ENCODE measurements at regions not wholly inside any gene's neighbourhood (a gene's known extent, or its start where the extent isn't known, plus 50 kb on each side); places are given as distances from the start of the nearest gene placed in this dataset.

- TF ChIP-seq MAX (IDR thresholded peaks at IDR 0.05) (no peak), RXRA (IDR thresholded peaks at IDR 0.05) (no peak), CTCF (IDR thresholded peaks at IDR 0.05; ENCODE audit: low read depth, low read length, missing input control) (no peak), ZBTB33 (IDR thresholded peaks at IDR 0.05) (no peak), FOXA1 (IDR thresholded peaks at IDR 0.05) (no peak)
These were observed 232.1 kb upstream of the LYZL1 start for GRCh38 chr10:29056729-29057128.
